ENCODE measurements at regions not wholly inside any gene's neighbourhood (a gene's known extent, or its start where the extent isn't known, plus 50 kb on each side); places are given as distances from the start of the nearest gene placed in this dataset.

- Mint-ChIP-seq H3K4me1 (peaks cover 3% of the 10 kb centered on the region), H3K36me3 (ENCODE audit: low read depth) (no peaks in the 10 kb centered on the region), H3K9me3 (no peaks in the 10 kb centered on the region), H3K4me3 (no peak overlapping the region), H3K27me3 (peaks cover 4% of the 10 kb centered on the region), H3K27ac (no peak overlapping the region)
- TF ChIP-seq CTCF (IDR thresholded peaks at IDR 0.05): no peak
- ChIA-PET POLR2A (no interaction called here), CTCF (no interaction called here)
- ATAC-seq (ENCODE audit: low read depth) (no peak), DNase-seq (no peak)
- intact Hi-C loops (cut with micrococcal nuclease): no loop called here
These were observed 54.6 kb downstream of the ARL4A start for GRCh38 chr7:12741951-12742575.

GRCh38 chr7:12746211-12746610, 58.8 kb downstream of the ARL4A start:
- intact Hi-C loops (cut with micrococcal nuclease): no loop called here
- Mint-ChIP-seq H3K27me3 (no peaks in the 10 kb centered on the region), H3K4me3 (no peak overlapping the region), H3K9me3 (no peaks in the 10 kb centered on the region), H3K4me1 (peaks cover 3% of the 10 kb centered on the region), H3K27ac (no peak overlapping the region), H3K36me3 (ENCODE audit: low read depth) (no peaks in the 10 kb centered on the region)
- ChIA-PET POLR2A (no interaction called here), CTCF (no interaction called here)
- DNase-seq: no peak
- ATAC-seq (ENCODE audit: low read depth): no peak
- TF ChIP-seq CTCF (IDR thresholded peaks at IDR 0.05): no peak

GRCh38 chr7:12747687-12748306, 60.4 kb downstream of the ARL4A start:
- no peak for ATAC-seq (ENCODE audit: low read depth)
- no peak overlapping the region for H3K4me3 Mint-ChIP-seq
- no peaks in the 10 kb centered on the region for H3K27me3 Mint-ChIP-seq
- H3K9me3 Mint-ChIP-seq: no peaks in the 10 kb centered on the region
- DNase-seq: no peak
- ChIA-PET POLR2A (no interaction called here), CTCF (no interaction called here)
- H3K27ac Mint-ChIP-seq: no peak overlapping the region
- TF ChIP-seq CTCF (IDR thresholded peaks at IDR 0.05): no peak
- no peaks in the 10 kb centered on the region for H3K4me1 Mint-ChIP-seq
- intact Hi-C loops (cut with micrococcal nuclease): no loop called here
- no peaks in the 10 kb centered on the region for H3K36me3 Mint-ChIP-seq (ENCODE audit: low read depth)

GRCh38 chr7:12749069-12749468, 61.6 kb downstream of the ARL4A start:
- POLR2A ChIA-PET: no interaction called here
- no peaks in the 10 kb centered on the region for H3K4me1 Mint-ChIP-seq
- no peak for DNase-seq
- H3K27me3 Mint-ChIP-seq: no peaks in the 10 kb centered on the region
- H3K4me3 Mint-ChIP-seq: no peak overlapping the region
- H3K9me3 Mint-ChIP-seq: no peaks in the 10 kb centered on the region
- no peak for ATAC-seq (ENCODE audit: low read depth)
- CTCF ChIA-PET: no interaction called here
- H3K36me3 Mint-ChIP-seq (ENCODE audit: low read depth): no peaks in the 10 kb centered on the region
- intact Hi-C loops (cut with micrococcal nuclease): no loop called here
- TF ChIP-seq CTCF (IDR thresholded peaks at IDR 0.05): no peak
- H3K27ac Mint-ChIP-seq: no peak overlapping the region

- H3K27ac Mint-ChIP-seq: no peak overlapping the region
- POLR2A ChIA-PET: no interaction called here
These were observed 62.3 kb downstream of the ARL4A start for GRCh38 chr7:12749746-12750145.

More at GRCh38 chr7:12749746-12750145, 62.3 kb downstream of the ARL4A start:
- CTCF ChIA-PET: no interaction called here
- Mint-ChIP-seq H3K36me3 (ENCODE audit: low read depth) (no peaks in the 10 kb centered on the region), H3K4me3 (no peak overlapping the region), H3K4me1 (no peaks in the 10 kb centered on the region), H3K9me3 (no peaks in the 10 kb centered on the region), H3K27me3 (no peaks in the 10 kb centered on the region)
- no peak for TF ChIP-seq CTCF (IDR thresholded peaks at IDR 0.05)
- ATAC-seq (ENCODE audit: low read depth): no peak
- intact Hi-C loops (cut with micrococcal nuclease): no loop called here
- no peak for DNase-seq

All from activated B cell treated with CpG ODN at 0.5 μM for 24 hours (primary cell).